ENCODE measurements at regions not wholly inside any gene's neighbourhood (a gene's known extent, or its start where the extent isn't known, plus 50 kb on each side); places are given as distances from the start of the nearest gene placed in this dataset.
A peak's percentile ranks its signal among the peaks of the same experiment; 100 is the strongest.

DNA sequence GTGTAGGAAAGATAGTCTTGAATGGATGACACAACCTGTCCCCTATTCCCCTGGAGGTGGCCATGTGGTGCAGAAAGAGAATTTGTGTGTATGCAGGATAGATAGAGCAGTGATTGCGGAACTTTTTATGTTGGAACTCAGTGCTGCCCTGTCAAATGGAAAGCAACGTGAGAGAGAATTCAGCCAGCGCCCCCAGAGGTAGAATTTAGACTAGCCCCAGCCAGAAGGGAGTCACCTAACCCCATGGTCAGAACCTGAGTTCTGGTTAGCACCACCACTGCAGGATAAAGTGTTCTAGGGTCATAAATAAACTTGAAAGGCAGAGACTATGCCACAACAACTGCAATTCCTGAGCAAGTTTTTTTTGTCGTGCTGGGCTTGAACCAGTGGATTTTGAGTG, 152.9 kb upstream of the GRIA4 start:
- intact Hi-C loops (cut with DNase I): no loop called here
- H3K27ac ChIP-seq: no peak overlapping the region
- no peak overlapping the region for H3K4me3 ChIP-seq
- no peaks in the 10 kb centered on the region for H3K27me3 ChIP-seq
- H3K4me1 ChIP-seq: no peaks in the 10 kb centered on the region
- H3K9me3 ChIP-seq: no peaks in the 10 kb centered on the region
- DNase-seq (no peak), ATAC-seq (no peak)
- TF ChIP-seq CTCF (IDR thresholded peaks at IDR 0.05): no peak
- H3K36me3 ChIP-seq: no peaks in the 10 kb centered on the region

DNA sequence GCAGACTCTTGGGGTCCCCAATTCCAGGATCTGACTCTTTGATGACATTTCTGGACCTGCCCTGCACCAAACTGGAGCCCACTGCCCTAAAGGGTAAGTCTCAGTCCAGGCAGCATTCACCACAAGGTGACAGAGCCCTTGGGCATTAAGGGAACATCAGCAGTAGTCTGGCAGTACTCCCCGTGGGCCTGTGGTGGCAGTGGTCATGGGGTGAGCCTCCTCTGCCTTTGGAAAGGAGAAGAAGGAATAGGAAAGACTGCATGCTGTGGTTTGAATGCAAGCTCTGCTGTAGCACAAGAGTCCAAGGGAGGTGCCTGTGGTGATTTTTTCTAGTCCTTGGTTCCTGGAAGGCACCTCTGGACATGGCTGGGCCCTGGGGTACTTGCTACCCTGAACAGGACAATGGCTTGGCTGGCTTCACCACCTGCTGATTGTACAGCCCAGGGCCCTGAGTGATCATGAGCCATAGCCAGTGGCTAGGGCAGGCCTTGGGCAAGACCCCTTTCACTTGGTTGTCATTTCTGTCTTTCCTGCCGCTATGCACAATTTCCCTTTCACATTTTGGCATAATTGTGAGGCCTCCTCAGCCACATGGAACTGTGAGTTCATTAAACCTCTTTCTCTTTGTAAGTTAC, 160.7 kb upstream of the GRIA4 start:
- no peak for TF ChIP-seq CTCF (IDR thresholded peaks at IDR 0.05)
- Histone ChIP-seq H3K27me3 (no peaks in the 10 kb centered on the region), H3K27ac (no peak overlapping the region), H3K36me3 (no peaks in the 10 kb centered on the region), H3K9me3 (no peaks in the 10 kb centered on the region), H3K4me1 (no peaks in the 10 kb centered on the region), H3K4me3 (no peak overlapping the region)
- no peak for DNase-seq
- intact Hi-C loops (cut with DNase I): no loop called here
- ATAC-seq: peak; percentile 25

DNA sequence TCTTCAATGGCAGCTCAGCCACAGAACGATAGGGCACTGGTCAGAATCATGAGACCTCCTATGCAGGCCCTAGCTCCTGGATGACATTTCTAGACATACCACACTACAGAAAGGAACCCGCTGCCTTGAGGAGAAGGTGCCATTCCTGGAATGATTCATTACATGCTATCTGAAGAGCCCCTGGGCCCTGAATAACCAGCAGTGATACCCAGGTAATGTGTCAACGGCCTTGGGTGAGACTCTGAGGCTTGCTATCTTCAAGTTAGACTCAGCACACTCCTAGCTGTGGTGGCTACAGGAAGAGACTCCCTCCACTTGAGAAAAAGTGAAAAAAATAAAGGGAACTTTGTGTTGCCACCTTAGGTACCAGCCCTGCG, 161.2 kb upstream of the GRIA4 start:
- intact Hi-C loops (cut with DNase I): no loop called here
- H3K9me3 ChIP-seq: no peaks in the 10 kb centered on the region
- DNase-seq (no peak), ATAC-seq (no peak)
- no peak overlapping the region for H3K27ac ChIP-seq
- H3K4me1 ChIP-seq: no peaks in the 10 kb centered on the region
- TF ChIP-seq CTCF (IDR thresholded peaks at IDR 0.05): no peak
- no peak overlapping the region for H3K4me3 ChIP-seq
- no peaks in the 10 kb centered on the region for H3K27me3 ChIP-seq
- H3K36me3 ChIP-seq: no peaks in the 10 kb centered on the region

- H3K27ac ChIP-seq: no peak overlapping the region
- H3K9me3 ChIP-seq: no peaks in the 10 kb centered on the region
- intact Hi-C loops (cut with DNase I): no loop called here
- no peak for TF ChIP-seq CTCF (IDR thresholded peaks at IDR 0.05)
- ATAC-seq: no peak
- no peak for DNase-seq
- H3K4me1 ChIP-seq: no peaks in the 10 kb centered on the region
- no peak overlapping the region for H3K4me3 ChIP-seq
- H3K27me3 ChIP-seq: no peaks in the 10 kb centered on the region
- H3K36me3 ChIP-seq: no peaks in the 10 kb centered on the region
Observed at GRCh38 chr11:105447936-105448702, 161.8 kb upstream of the GRIA4 start.

- Histone ChIP-seq H3K36me3 (no peaks in the 10 kb centered on the region), H3K27ac (no peak overlapping the region), H3K27me3 (no peaks in the 10 kb centered on the region), H3K4me1 (no peaks in the 10 kb centered on the region), H3K4me3 (no peak overlapping the region), H3K9me3 (no peaks in the 10 kb centered on the region)
- TF ChIP-seq CTCF (IDR thresholded peaks at IDR 0.05): no peak
- peak; percentile 33 for ATAC-seq
- intact Hi-C loops (cut with DNase I): no loop called here
- no peak for DNase-seq
Observed at GRCh38 chr11:105443623-105444022, 166.2 kb upstream of the GRIA4 start.
